Astrocyte of the spinal cord (primary cell): ENCODE measurements at regions not wholly inside any gene's neighbourhood (a gene's known extent, or its start where the extent isn't known, plus 50 kb on each side); places are given as distances from the start of the nearest gene placed in this dataset.

Experiments
- DNase-seq: peaks from one replicate; pipeline ENCODE4 v3.0.0; 2011; ENCODE audit warnings: low read depth, low spot score
- H3K4me3 ChIP-seq: 2 replicates; pipeline ENCODE4 v1.5.1; 2011; ENCODE audit warnings: low read depth, mild to moderate bottlenecking, low read length, moderate library complexity
- CTCF ChIP-seq: IDR thresholded peaks from 2 replicates; pipeline ENCODE4 v1.5.1; 2012; ENCODE audit warnings: low read depth, mild to moderate bottlenecking, low read length, inconsistent platforms
- in situ Hi-C: cut with HindIII; loops from 2 replicates; pipeline ENCODE4 v1.10.0; 2017; ENCODE audit warnings: low sequenced_read_pairs

DNA sequence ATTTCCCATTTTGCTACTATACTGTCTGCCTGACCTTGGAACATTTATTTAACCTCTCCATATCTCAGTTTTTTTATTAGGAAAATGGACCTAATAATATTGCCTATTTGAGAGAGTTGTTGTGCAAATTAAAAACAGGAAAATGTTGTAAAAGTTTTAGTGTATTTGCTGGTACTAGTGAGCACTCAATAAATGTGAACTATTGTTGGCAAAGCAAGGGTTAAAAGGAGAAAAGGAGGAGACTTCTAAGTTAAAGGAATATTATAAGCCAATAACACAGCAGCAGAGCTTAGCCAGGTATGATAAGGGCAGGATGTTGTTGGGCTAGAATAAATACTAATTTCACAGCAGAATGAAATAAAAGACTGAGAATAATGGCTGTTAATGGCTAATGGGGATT lies 211.9 kb upstream of the FUT9 start:
- H3K4me3 ChIP-seq = no peak overlapping the region
- DNase-seq = no peak
- no peak for TF ChIP-seq CTCF
- in situ Hi-C loops = no loop called here

DNA sequence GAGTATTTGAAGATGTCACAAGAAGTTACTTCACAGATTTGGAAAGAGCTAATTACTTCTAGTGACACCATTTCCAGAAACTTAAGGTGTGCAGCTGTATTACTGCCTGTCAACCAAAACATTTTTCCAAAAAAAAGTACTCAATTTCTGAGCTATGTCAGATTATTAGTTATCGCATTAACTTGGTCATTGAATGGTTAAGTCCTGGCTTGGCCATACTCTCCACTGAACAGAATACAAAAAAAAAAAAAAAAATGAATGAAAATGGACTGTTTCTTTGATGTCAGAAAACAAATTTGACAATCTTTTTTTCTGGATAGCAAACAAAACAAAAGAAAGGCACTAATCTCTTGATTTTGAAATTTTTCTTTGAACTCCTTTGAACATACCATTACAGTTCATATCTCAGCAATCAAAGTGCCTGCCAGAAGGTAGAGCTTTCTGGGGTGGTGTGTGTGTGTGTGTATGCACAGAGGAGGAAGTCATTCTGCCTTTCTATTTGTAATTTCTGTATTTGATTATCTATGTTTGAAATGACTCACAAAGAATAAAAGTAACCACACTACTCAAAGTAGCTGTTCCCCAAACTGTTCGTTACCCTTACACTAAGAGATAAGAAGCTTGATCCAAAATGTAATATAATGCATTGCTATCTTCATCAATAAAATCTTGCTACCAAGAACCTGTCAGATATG lies 210.8 kb upstream of the FUT9 start:
- in situ Hi-C loops = no loop called here
- H3K4me3 ChIP-seq = no peak overlapping the region
- TF ChIP-seq CTCF = no peak
- no peak for DNase-seq

GRCh38 chr6:95805699-95806098 lies 210.1 kb upstream of the FUT9 start:
- no peak for TF ChIP-seq CTCF
- no peak overlapping the region for H3K4me3 ChIP-seq
- in situ Hi-C loops = no loop called here
- no peak for DNase-seq

DNA sequence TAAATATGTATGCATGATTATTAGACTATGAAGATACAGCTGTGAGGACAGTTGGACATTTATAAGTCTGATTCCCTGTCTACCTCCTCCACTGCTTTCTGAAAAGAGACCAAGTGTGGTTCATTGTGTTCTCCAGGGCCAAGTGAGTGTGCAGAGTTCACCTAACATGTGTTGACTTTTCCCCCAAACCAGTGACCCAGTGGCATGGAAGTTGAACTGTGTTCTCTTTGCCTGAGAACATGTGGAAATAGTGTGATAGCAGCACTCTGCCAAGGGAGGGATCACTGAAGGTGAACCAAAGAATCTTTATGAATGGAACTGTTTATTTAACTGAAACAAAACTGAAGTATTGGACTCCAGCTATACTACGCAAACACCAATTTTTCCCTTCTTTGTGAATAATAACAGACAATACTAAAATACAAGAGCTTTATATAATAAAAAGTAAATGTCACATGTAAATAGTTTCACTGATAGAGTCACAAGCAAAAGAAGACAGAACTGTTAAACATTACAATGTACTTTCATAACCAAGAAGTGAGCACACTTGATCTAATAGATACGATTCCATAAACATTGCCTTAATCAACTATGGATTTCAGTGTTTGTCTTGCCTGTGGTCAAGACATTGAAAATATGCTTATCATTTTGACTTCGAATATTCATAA lies 200.3 kb upstream of the FUT9 start:
- H3K4me3 ChIP-seq = no peak overlapping the region
- in situ Hi-C loops = no loop called here
- TF ChIP-seq CTCF = no peak
- no peak for DNase-seq

DNA sequence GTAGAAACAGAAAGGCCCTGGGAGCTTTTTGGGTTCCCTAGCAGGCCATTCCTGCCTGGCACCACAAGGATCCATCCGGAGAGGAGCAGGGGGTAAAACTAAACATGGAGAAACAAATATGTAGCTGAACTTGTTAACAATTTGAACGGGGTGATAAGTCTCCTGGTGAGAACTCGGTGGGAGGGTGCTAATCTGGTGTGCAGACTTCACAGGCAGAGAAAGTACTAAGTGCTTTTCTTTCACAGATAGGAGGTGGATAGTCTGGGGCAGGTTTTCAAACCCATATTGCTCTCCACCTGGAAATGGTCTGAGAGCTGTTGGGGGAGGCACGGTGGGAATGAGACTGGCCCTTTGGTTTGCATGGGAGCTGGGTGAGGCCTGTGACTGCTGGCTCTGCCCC lies 196.3 kb upstream of the FUT9 start:
- no peak for DNase-seq
- TF ChIP-seq CTCF = no peak
- no peak overlapping the region for H3K4me3 ChIP-seq
- in situ Hi-C loops = no loop called here

GRCh38 chr6:95819939-95820338 lies 195.8 kb upstream of the FUT9 start:
- DNase-seq = no peak
- TF ChIP-seq CTCF = no peak
- in situ Hi-C loops = no loop called here
- H3K4me3 ChIP-seq = no peak overlapping the region
